SH-SY5Y (cell line): ENCODE measurements at regions not wholly inside any gene's neighbourhood (a gene's known extent, or its start where the extent isn't known, plus 50 kb on each side); places are given as distances from the start of the nearest gene placed in this dataset.

Experiments
- GATA2 ChIP-seq: IDR thresholded peaks from 2 replicates; pipeline ENCODE4 v1.6.1; 2011; ENCODE audit warnings: mild to moderate bottlenecking, low read depth, low read length
- GATA3 ChIP-seq: IDR thresholded peaks from 2 replicates; pipeline ENCODE4 v1.6.1; 2011; ENCODE audit warnings: low read depth, mild to moderate bottlenecking, low read length, moderate library complexity

DNA sequence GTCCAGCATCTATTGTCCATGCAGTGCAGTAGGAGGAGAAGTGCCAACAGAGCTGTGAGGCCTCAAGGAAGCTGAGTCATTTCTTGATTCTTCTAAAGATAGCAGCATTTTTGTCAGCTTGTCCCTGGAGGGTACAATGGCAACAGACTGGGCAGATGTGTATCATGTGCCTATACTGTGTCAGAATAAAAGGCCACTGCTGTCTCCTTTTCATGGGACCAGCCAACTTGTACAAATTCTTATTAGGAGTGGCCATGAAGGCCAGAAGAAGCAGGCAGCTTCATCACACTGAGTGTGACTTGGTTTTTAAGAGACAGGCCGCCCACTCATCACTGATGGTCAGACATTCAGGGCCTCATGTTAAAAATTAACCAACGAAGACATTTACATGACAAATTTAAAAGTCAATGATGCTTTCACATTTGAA lies 185.0 kb upstream of the FAM241A start:
- TF ChIP-seq GATA2: no peak
- no peak for TF ChIP-seq GATA3
